ENCODE measurements at regions not wholly inside any gene's neighbourhood (a gene's known extent, or its start where the extent isn't known, plus 50 kb on each side); places are given as distances from the start of the nearest gene placed in this dataset.

GRCh38 chr9:13487936-13488335, 208.4 kb upstream of the MPDZ start:
- Histone ChIP-seq H3K4me2 (ENCODE audit: low read depth, low read length) (no peak overlapping the region), H3K27ac (ENCODE audit: extremely low read length, insufficient read depth, low read length) (no peak overlapping the region), H3K27me3 (ENCODE audit: control insufficient read depth in 1 of 2, insufficient read depth in 2 of 2, low read length in 2 of 2) (no peaks in the 10 kb centered on the region), H3K4me1 (ENCODE audit: insufficient read depth, low read length) (no peaks in the 10 kb centered on the region), H3K9me3 (ENCODE audit: low read length) (no peaks in the 10 kb centered on the region), H3K9ac (ENCODE audit: insufficient read depth, low read depth, low read length) (no peak overlapping the region), H4K20me1 (ENCODE audit: insufficient read depth, low read length) (no peaks in the 10 kb centered on the region), H2AFZ (ENCODE audit: low read length) (no peak overlapping the region), H3K79me2 (ENCODE audit: insufficient read depth, low read length) (no peaks in the 10 kb centered on the region), H3K36me3 (replicated peaks in 1 of 2; ENCODE audit: control insufficient read depth in 1 of 2, insufficient read depth in 2 of 2, low read length in 2 of 2) (no peaks in the 10 kb centered on the region), H3K4me3 (replicated peaks in 1 of 3; ENCODE audit: insufficient read depth in 1 of 3, low read depth in 2 of 3, low read length in 3 of 3) (no peak overlapping the region)
- ATAC-seq (no peak), DNase-seq (ENCODE audit: low spot score) (no peak), FAIRE-seq (no peak)
- TF ChIP-seq ZNF367 (CRISPR knock-in tag; IDR thresholded peaks at IDR 0.05; ENCODE audit: borderline replicate concordance) (no peak), ELF3 (CRISPR knock-in tag; IDR thresholded peaks at IDR 0.05) (no peak)
- in situ Hi-C loops (cut with HindIII; ENCODE audit: extremely low pct_ligation_motif_present, low pct_unique_long_range_greater_than_20kb), result no loop called here
- intact Hi-C loops (cut with micrococcal nuclease; ENCODE audit: unreplicated experiment), result no loop called here
- CTCF ChIA-PET (ENCODE audit: low intra/inter-chr PET ratio, low total read pairs), result no interaction called here
- POLR2A ChIA-PET, result no interaction called here
- no TSS peak for BruUV-seq (replicated peaks)
- WGBS (ENCODE audit: low lambda C conversion rate), result 3% methylated on average over 6 of the region's 6 CpGs

GRCh38 chr9:13487498-13487897, 208.0 kb upstream of the MPDZ start:
- H3K4me3 ChIP-seq (replicated peaks in 1 of 3; ENCODE audit: insufficient read depth in 1 of 3, low read depth in 2 of 3, low read length in 3 of 3), result no peak overlapping the region
- H3K4me2 ChIP-seq (ENCODE audit: low read depth, low read length), result no peak overlapping the region
- no peak for TF ChIP-seq ZFY (CRISPR knock-in tag; IDR thresholded peaks at IDR 0.05)
- no peak for TF ChIP-seq HOXA7 (CRISPR knock-in tag; IDR thresholded peaks at IDR 0.05)
- TF ChIP-seq HNF1A (IDR thresholded peaks at IDR 0.05; ENCODE audit: low read depth), result no peak
- TF ChIP-seq HNF1A (CRISPR knock-in tag; IDR thresholded peaks at IDR 0.05; ENCODE audit: borderline replicate concordance), result no peak
- no peak for TF ChIP-seq IKZF4 (CRISPR knock-in tag; IDR thresholded peaks at IDR 0.05; ENCODE audit: borderline replicate concordance, low read depth, not compliant biosample characterization)
- no peak for TF ChIP-seq CEBPG (CRISPR knock-in tag; IDR thresholded peaks at IDR 0.05)
- TF ChIP-seq RBFOX2 (IDR thresholded peaks at IDR 0.05; ENCODE audit: low read depth, low read length), result no peak
- TF ChIP-seq ZNF589 (CRISPR knock-in tag; conservative IDR thresholded peaks at IDR 0.05), result no peak
- ChIA-PET POLR2A (no interaction called here), CTCF (ENCODE audit: low intra/inter-chr PET ratio, low total read pairs) (no interaction called here)
- H4K20me1 ChIP-seq (ENCODE audit: insufficient read depth, low read length), result no peaks in the 10 kb centered on the region
- in situ Hi-C loops (cut with HindIII; ENCODE audit: extremely low pct_ligation_motif_present, low pct_unique_long_range_greater_than_20kb) (no loop called here), intact Hi-C loops (cut with micrococcal nuclease; ENCODE audit: unreplicated experiment) (no loop called here)
- FAIRE-seq, result no peak
- H3K36me3 ChIP-seq (replicated peaks in 1 of 2; ENCODE audit: control insufficient read depth in 1 of 2, insufficient read depth in 2 of 2, low read length in 2 of 2), result no peaks in the 10 kb centered on the region
- no peaks in the 10 kb centered on the region for H3K27me3 ChIP-seq (ENCODE audit: control insufficient read depth in 1 of 2, insufficient read depth in 2 of 2, low read length in 2 of 2)
- H3K9me3 ChIP-seq (ENCODE audit: low read length), result no peaks in the 10 kb centered on the region
- H3K79me2 ChIP-seq (ENCODE audit: insufficient read depth, low read length), result no peaks in the 10 kb centered on the region
- no peaks in the 10 kb centered on the region for H3K4me1 ChIP-seq (ENCODE audit: insufficient read depth, low read length)
- H2AFZ ChIP-seq (ENCODE audit: low read length), result no peak overlapping the region
- BruUV-seq (replicated peaks), result no TSS peak
- DNase-seq (ENCODE audit: low spot score), result no peak
- H3K27ac ChIP-seq (ENCODE audit: extremely low read length, insufficient read depth, low read length), result no peak overlapping the region
- WGBS (ENCODE audit: low lambda C conversion rate), result 2% methylated on average over 2 of the region's 2 CpGs
- H3K9ac ChIP-seq (ENCODE audit: insufficient read depth, low read depth, low read length), result no peak overlapping the region
- ATAC-seq, result no peak
